Activated T-cell treated with anti-CD3 and anti-CD28 coated beads for 48 hours (primary cell): ENCODE measurements at regions not wholly inside any gene's neighbourhood (a gene's known extent, or its start where the extent isn't known, plus 50 kb on each side); places are given as distances from the start of the nearest gene placed in this dataset.
"Not testable (repeated sequence)": the region's sequence is repeated elsewhere in the genome, so short reads cannot be mapped to it uniquely, and the experiment has no call there.

Source experiments
- DNase-seq: peaks from one replicate; pipeline ENCODE4 v3.0.0-alpha.2; 2020; ENCODE audit warnings: low read depth

GRCh38 chr3:26157428-26157827 is 367.5 kb downstream of the OXSM start:
- not testable (repeated sequence) for DNase-seq

- no peak for DNase-seq
Measured at GRCh38 chr3:26171006-26171405, 381.1 kb downstream of the OXSM start.

DNA sequence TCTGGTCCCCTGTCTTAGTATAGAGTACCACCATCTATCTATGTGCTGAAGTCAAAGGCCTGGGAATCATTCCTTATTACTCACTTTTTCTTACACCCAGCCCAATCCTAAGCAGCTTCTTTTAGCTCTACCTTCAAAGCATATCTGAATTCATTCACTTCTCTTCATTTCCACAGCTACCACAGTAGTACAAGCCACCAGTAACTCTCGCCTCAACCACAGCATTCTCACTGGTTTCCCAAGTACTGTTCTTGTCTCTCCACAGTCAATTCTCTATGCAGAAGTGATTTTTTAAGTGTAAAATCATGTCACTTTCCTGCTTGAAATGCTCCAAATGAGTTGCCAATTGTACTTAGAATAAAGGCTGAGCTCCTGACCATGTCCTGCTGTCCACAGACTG is 401.7 kb downstream of the OXSM start:
- DNase-seq, result no peak

DNA sequence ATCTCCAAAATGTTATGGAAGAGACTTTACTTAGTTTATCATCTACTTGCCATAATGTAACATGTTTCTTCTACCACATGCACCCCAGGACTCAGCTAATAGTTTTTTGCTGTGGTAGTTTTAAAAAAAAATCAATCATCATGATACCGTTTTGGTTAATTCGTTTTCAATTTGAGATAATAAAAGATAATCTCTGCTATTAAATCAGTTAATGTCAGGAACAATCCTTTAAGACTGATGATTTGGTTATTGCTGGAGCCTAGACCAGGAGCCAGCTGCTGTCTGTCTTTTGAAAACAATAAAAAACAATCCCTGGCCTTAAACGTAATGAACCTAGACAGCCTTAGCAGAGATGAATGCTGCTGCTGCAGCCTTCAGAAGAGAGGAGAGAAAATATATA is 403.7 kb downstream of the OXSM start:
- no peak for DNase-seq

GRCh38 chr3:26196781-26197180 is 406.9 kb downstream of the OXSM start:
- no peak for DNase-seq

DNA sequence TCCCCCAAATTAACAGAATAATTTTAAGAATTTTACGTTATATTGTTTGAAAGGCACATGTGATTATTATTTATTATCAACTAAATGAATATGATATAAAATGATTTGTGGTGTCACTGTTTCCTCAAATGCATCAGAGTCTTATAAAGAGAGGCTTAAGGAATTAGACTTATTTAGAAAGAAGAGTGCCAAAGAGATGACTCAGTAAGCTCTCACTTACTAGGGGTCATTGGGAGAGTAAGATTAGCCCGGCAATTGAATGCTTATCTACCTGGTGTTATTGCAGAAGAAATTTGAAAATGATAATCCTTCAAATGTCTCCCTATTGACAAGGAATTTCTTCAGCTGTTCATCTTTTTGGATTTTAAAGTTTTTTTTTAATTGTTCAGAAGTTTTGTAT is 408.7 kb downstream of the OXSM start:
- no peak for DNase-seq

DNA sequence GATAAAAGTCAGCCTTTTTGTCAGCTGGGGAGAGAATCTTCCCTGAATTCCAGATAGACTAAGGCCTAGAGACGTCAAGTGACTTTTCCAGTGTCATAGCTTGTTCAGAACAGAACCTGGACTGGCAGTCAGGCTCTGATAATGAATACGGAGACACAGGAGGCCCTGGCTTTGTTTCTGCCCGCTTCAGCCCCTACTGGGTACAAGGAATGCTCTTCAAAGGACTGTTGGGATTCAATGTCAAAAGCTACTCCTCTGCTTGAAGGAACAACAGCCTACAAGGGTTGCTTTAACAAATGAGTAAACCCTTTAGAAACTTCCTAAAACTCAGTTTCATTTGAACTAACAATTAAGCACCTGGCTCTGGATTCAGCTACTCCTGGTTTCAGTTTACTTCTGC is 412.3 kb downstream of the OXSM start:
- no peak for DNase-seq

GRCh38 chr3:26205475-26205874 is 415.6 kb downstream of the OXSM start:
- no peak for DNase-seq

GRCh38 chr3:26208201-26208600 is 414.4 kb upstream of the LRRC3B start:
- DNase-seq, result no peak

- DNase-seq, result no peak
Measured at GRCh38 chr3:26229801-26230200, 392.8 kb upstream of the LRRC3B start.

GRCh38 chr3:26233374-26233773 is 389.2 kb upstream of the LRRC3B start:
- no peak for DNase-seq

- DNase-seq, result no peak
Measured at GRCh38 chr3:26236531-26236930, 386.0 kb upstream of the LRRC3B start.

- no peak for DNase-seq
Measured at GRCh38 chr3:26237036-26237682, 385.4 kb upstream of the LRRC3B start.

- not testable (repeated sequence) for DNase-seq
Measured at GRCh38 chr3:26244586-26244985, 378.0 kb upstream of the LRRC3B start.

DNA sequence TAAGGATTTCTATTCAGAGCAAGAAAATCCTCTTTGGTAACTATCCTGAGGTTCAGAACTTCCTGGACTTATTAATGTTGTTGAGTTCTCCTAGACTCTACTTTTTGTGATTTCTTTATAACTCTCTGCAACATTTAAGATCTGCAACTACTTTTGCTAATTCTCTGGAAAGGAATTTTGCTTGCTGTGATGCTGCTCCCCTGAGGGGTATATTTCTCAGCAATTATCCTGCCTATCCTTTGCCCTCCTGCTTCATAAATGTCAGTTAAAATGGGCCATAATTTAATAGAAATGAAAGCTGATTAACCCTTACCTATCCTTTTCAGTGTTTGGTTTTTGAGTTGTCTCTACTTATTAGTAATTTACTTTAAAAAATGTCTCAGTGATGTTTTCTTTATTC is 377.3 kb upstream of the LRRC3B start:
- DNase-seq, result no peak

- DNase-seq, result no peak
Measured at GRCh38 chr3:26246901-26247300, 375.7 kb upstream of the LRRC3B start.

DNA sequence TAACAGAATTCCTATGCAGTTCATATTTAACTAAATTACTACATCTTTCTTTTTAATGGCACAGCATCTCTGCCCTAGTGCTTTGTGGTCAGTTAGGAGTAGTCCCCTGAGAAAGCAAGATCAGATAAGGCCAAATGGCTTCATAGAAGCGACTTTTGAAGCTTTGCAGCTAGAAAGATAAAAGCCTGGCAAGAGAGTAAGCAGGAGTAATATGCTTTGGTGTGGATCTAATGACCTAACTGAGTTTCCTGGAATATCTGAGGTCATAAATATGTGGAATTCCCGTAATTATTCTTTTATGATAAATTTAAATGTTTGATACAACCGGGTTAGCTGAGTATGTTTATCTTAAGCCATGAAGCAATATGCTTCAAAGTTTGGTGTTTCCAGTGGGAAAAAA is 374.9 kb upstream of the LRRC3B start:
- no peak for DNase-seq

GRCh38 chr3:26252001-26252400 is 370.6 kb upstream of the LRRC3B start:
- no peak for DNase-seq

DNA sequence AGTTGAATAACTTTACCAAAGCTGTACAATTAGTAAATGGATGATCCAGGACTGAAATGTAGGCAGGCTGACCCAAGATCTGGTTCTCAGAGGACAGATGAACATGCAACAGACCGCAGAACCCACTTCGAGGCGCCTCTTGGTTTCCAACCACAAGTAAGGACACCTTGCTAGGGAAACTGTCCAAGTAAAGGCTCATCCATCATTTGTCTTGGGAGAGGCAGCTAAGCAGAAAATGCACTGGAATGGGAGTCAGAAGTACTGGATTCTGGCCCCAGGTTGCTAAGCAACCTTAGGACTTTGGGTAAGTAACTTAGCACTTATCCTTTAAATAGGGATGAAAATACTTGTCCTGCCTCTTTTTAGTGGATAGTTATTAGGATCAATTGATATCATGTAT is 366.3 kb upstream of the LRRC3B start:
- DNase-seq, result no peak

DNA sequence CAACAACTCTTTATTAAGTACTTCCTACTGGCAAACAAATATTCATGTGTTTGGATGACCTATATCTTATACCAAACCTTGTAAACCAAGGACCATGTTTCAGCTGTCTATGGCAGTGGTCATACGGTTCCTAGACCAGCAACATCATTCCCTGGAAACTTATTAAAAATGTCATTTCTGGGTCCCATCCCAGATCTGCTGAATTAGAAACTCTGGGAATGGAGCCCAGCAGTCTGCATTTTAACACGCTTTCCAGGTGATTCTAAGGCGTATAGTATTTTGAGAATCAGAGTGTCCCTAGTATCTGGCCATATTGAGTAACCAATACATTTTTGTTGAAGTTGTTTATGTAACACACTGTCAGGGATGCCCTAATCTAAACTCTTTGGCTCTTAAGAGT is 363.4 kb upstream of the LRRC3B start:
- no peak for DNase-seq

DNA sequence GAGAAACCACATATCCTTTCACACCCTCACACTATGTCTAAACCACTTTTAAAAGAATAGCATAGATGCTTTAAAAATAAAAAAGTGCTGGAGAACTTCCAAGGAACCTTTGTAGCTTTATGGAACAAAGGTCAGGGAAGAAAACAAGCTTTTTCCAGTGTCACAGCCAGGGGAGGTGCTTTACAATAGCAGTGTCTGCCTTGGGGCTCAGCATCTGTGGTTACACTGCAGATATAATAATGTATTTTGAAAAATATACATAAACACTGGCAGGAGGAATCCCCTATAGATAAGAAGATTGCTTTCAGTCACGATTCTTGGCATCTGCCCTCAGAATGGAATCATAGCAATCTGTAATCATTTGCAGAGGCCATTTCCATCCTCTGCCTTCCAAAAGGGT is 362.4 kb upstream of the LRRC3B start:
- no peak for DNase-seq

GRCh38 chr3:26264708-26265107 is 357.9 kb upstream of the LRRC3B start:
- no peak for DNase-seq

DNA sequence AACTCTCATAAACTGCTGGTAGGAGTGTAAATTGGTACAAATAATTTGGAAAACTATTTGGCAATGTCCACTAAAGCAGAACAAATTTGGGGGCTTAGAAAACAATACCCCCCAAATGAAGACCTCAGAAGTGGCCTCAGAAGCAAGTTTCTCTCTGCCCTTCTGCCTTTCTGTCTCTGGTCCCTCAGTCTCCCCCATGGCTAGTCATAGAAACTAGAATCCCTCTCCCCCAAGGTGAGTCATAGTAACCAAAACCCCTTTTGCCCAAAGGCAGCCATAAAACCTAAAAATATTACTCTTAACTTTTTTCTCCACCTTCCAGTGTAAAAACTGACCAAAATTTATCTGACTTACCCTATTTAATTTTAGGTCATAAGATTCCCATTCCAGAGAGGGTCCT is 350.7 kb upstream of the LRRC3B start:
- DNase-seq, result no peak

GRCh38 chr3:26273196-26273595 is 349.4 kb upstream of the LRRC3B start:
- DNase-seq, result no peak

DNA sequence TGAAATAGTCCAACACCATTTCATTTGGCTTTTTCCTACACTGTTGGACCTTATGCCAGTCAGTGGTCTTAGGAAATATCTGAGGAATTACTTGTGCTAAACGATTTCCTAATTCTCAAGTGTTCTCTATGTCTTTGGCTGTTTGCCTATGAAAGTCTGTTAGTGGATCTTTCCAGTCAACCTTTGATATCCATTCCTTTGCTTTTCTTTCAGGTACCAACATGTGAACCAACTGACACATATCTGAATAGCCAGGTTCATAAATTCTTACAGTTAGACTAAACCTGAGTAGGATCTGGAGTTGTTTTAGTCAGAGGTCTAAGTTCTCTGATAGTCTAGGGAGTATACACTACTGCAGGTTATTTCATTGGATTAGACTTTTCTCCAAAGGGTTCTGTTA is 343.5 kb upstream of the LRRC3B start:
- DNase-seq, result no peak
